GM18505 (cell line): ENCODE measurements at regions not wholly inside any gene's neighbourhood (a gene's known extent, or its start where the extent isn't known, plus 50 kb on each side); places are given as distances from the start of the nearest gene placed in this dataset.
"Not testable (repeated sequence)": the region's sequence is repeated elsewhere in the genome, so short reads cannot be mapped to it uniquely, and the experiment has no call there.

Source experiments
- ATAC-seq: cut with Tn5 transposase; IDR thresholded peaks from one replicate; pipeline ENCODE4 v1.9.1; 2021; ENCODE audit not compliant: unreplicated experiment
- POLR2A ChIP-seq: IDR thresholded peaks from 4 replicates; pipeline ENCODE4 v1.6.1; 2011; ENCODE audit warnings: borderline replicate concordance; ENCODE audit not compliant: insufficient read depth, insufficient read length; ENCODE audit errors: extremely low read depth

DNA sequence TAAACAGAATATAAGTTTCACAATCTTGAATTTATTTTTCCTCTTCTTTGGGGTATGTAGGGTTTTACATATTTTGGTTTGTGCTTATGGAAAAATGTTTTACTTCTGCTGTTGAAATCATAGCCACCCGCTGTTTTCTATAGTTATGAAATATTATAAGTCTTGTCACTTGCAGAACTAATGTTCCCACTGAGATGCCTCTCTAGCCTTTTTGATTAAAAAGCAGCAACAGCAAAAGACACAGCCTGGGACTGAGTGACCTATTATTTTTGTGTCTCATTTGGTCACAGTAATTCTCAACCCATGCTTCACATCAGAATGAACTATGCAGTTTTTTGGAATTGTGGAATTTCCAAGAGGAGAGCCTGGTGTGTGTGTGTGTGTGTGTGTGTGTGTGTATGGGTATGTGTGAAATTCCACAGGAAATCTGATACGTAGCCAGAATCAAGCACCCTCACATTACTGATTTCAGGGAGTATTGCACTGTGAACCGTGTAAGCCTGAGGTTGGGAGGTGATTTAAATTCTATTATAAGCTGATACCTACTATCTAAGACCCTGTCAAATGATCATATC is 55.7 kb upstream of the FRMD6 start:
- ATAC-seq: no peak
- TF ChIP-seq POLR2A: no peak

DNA sequence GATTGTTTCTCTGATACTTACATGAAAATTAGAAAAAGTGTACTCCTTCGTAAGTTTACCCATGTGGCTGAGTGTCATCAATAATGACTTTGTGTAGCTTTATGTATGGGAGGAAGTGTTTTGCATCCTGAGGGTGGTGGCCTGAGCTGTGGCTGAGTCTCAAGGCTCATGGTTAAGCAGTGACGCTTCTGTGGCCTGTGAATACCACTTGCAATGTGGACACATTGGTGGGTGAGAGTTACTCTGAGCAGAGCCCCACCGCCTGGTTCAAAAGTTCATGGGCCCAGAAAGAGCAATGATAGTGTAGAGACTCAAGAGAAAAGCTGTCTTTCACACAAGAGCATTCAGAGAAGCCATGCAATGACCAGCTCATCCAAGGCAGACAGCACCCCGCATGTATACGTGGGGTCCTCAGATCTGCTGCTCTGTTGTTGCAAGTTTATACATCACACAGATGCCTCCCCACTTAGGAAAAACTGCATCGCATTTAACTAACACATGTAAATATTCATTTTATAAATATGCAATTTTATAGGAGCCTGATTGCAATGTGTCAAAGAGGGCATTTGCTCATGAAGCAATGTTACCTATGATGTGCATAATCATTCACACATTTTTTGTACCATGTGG is 55.1 kb upstream of the FRMD6 start:
- ATAC-seq: no peak
- no peak for TF ChIP-seq POLR2A

DNA sequence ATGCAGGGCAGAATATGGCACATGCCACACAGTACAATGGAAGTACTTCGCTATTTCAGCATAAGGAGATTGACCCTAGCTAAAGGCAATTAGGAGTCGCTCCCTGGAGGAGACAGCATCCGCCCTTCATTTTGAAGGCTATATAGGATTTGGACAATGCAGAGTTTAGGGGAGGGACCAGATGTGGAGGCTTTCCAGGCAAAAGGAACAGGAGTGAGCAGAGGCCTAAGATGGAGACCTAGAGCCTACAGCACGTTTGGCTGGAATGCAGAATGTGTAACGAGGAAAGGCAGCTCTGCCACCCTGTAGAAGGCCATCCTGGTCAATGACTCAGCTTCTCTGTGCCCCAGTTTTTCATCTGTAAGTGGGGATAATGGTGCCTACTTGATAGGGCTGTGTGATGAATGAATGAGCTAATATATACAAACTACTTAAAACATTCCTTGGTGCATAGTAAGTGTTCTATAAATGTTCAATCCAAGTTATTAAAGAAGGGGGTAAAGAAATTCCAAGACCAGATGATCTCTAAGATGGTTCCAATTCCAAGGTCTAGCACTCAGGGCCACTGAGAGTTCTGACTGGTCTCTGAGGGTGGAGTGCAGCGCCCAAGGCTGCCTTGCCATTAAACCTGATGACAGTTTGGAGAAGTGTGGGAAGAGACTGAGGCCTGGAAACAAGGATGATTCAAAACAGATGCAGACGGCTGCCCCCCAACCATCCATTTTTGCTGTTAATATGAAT is 54.3 kb upstream of the FRMD6 start:
- no peak for TF ChIP-seq POLR2A
- ATAC-seq: no peak

DNA sequence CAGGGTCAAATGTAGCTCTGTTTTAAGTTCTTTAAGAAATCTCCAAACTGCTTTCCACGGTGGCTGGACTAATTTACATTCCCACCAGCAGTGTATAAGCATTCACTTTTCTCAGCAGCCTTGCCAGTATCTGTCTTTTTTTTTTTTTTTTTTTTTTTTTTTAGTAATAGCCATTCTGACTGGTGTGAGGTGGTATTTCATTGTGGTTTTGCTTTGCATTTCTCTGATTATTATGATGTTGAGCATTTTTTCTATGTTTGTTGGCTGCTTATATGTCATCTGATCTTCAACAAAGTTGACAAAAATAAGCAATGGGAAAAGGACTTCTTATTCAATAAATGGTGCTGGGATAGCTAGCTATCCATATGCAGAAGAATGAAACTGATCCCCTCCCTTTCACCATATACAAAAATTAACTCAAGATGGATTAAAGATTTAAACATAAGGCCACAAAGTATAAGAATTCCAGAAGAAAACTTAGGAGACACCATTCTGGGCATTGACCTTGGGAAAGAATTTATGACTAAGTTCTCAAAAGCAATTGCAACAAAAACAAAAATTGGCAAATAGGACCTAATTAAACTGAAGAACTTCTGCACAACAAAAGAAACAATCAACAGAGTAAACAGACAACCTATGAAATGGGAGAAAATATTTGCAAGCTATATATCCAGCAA is 52.6 kb upstream of the FRMD6 start:
- not testable (repeated sequence) for ATAC-seq

DNA sequence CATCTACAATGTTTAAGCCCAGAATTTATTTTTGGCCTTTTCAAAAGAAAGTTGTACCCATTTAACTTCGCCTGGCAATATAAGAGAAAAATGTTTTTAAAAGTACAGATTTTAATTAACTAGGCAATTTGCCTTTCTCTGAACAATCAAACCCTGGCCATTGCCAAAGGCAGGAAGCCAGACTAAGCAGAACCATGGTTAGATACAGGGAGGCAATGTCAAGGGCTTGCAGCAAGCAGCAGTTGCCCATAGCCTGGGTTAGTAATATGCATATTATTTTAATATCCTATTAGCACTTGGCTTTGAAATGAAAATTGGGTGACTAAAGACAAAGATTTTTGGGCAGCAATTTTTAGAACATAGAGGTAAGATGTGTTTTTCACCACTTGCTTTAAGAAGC is 51.1 kb upstream of the FRMD6 start:
- no peak for ATAC-seq
- no peak for TF ChIP-seq POLR2A
